HL-60 (cell line): ENCODE measurements at regions not wholly inside any gene's neighbourhood (a gene's known extent, or its start where the extent isn't known, plus 50 kb on each side); places are given as distances from the start of the nearest gene placed in this dataset.

Source experiments
- CTCF ChIP-seq: IDR thresholded peaks from one replicate; pipeline ENCODE4 v1.5.1; 2011; ENCODE audit warnings: low read length, control low read depth, inconsistent platforms; ENCODE audit not compliant: insufficient read depth
- GABPA ChIP-seq: IDR thresholded peaks from 2 replicates; pipeline ENCODE4 v1.6.1; 2012; ENCODE audit warnings: low read depth
- POLR2AphosphoS5 ChIP-seq: IDR thresholded peaks from 2 replicates; pipeline ENCODE4 v1.6.1; 2012; ENCODE audit warnings: low read depth
- REST ChIP-seq: IDR thresholded peaks from 2 replicates; pipeline ENCODE4 v1.6.1; 2012; ENCODE audit warnings: low read depth; ENCODE audit not compliant: insufficient replicate concordance
- SPI1 ChIP-seq: IDR thresholded peaks from 2 replicates; pipeline ENCODE4 v1.6.1; 2012; ENCODE audit warnings: low read depth, mild to moderate bottlenecking, borderline replicate concordance

GRCh38 chr10:76666891-76667290 is 970.7 kb downstream of the KCNMA1 start:
- TF ChIP-seq GABPA, result no peak
- TF ChIP-seq POLR2AphosphoS5, result no peak
- TF ChIP-seq CTCF, result no peak
- no peak for TF ChIP-seq REST
- no peak for TF ChIP-seq SPI1
